Neural cell (in vitro differentiated cells): ENCODE measurements at regions not wholly inside any gene's neighbourhood (a gene's known extent, or its start where the extent isn't known, plus 50 kb on each side); places are given as distances from the start of the nearest gene placed in this dataset.

Source experiments
- CTCF ChIP-seq: fragments of 450-650 bp; IDR thresholded peaks from 2 replicates; pipeline ENCODE4 v1.5.1; 2014; ENCODE audit warnings: antibody characterized with exemption, mild to moderate bottlenecking, moderate library complexity; ENCODE audit not compliant: poor library complexity, severe bottlenecking
- EP300 ChIP-seq: fragments of 450-650 bp; conservative IDR thresholded peaks from 2 replicates; pipeline ENCODE4 v1.6.1; 2014; ENCODE audit warnings: antibody characterized with exemption, mild to moderate bottlenecking, moderate library complexity; ENCODE audit not compliant: poor library complexity, severe bottlenecking
- MXI1 ChIP-seq: fragments of 450-650 bp; conservative IDR thresholded peaks from 2 replicates; pipeline ENCODE4 v1.6.1; 2014; ENCODE audit warnings: antibody characterized with exemption, mild to moderate bottlenecking; ENCODE audit not compliant: poor library complexity, severe bottlenecking
- POLR2AphosphoS5 ChIP-seq: IDR thresholded peaks from 2 replicates; pipeline ENCODE4 v1.6.1; 2012
- TAF1 ChIP-seq: IDR thresholded peaks from 2 replicates; pipeline ENCODE4 v1.6.1; 2012; ENCODE audit warnings: low read depth

GRCh38 chr15:47513471-47513870 lies 203.8 kb upstream of the SEMA6D start:
- TF ChIP-seq CTCF, result no peak
- TF ChIP-seq EP300, result no peak
- no peak for TF ChIP-seq MXI1
- TF ChIP-seq POLR2AphosphoS5, result no peak
- TF ChIP-seq TAF1, result no peak
